ENCODE measurements at regions not wholly inside any gene's neighbourhood (a gene's known extent, or its start where the extent isn't known, plus 50 kb on each side); places are given as distances from the start of the nearest gene placed in this dataset.

DNA sequence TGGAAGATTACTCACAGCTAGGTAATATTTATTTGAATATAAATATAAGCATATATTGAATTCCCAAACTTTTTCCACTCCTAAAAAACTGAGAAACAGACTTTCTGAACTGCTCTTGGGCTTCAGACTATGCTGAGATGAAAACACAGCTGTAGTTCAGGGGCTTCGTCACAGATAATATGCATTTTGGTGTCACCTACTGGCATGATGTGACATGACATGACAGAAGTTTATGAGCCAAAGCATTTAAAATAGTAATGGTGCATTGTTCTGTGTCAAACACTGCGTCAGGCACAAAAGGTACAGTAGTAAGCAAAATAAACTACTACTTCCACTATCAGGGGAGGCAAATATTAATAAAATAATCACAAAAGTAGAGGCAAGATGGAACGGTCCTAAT is 171.3 kb downstream of the BTC start:
- TF ChIP-seq, protein P1, sequence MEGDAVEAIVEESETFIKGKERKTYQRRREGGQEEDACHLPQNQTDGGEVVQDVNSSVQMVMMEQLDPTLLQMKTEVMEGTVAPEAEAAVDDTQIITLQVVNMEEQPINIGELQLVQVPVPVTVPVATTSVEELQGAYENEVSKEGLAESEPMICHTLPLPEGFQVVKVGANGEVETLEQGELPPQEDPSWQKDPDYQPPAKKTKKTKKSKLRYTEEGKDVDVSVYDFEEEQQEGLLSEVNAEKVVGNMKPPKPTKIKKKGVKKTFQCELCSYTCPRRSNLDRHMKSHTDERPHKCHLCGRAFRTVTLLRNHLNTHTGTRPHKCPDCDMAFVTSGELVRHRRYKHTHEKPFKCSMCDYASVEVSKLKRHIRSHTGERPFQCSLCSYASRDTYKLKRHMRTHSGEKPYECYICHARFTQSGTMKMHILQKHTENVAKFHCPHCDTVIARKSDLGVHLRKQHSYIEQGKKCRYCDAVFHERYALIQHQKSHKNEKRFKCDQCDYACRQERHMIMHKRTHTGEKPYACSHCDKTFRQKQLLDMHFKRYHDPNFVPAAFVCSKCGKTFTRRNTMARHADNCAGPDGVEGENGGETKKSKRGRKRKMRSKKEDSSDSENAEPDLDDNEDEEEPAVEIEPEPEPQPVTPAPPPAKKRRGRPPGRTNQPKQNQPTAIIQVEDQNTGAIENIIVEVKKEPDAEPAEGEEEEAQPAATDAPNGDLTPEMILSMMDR (IDR thresholded peaks at IDR 0.05) = no peak
- no peak for TF ChIP-seq POLR2A (IDR thresholded peaks at IDR 0.05)
